ENCODE measurements at regions not wholly inside any gene's neighbourhood (a gene's known extent, or its start where the extent isn't known, plus 50 kb on each side); places are given as distances from the start of the nearest gene placed in this dataset.

DNA sequence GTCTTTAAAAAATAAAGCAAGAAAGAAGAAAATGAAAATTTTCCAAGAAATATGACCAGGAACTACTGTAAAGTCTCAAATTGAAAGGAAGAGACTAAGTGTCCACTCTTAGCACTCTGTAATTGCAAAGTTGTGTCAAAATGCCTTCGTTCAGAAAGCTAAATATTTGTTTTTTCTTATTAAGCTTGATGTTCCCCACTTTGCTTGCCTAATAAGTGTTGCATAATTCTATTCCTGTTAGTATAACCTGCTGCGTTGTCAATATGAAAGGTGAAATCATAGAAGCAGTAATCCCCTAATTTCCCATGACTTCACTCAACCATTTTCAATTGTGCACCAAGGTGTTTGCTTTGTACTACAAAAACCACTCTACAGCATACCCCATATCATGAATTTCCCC, 442.9 kb upstream of the CTSO start:
- Histone ChIP-seq H3K27me3 (no peaks in the 10 kb centered on the region), H3K36me3 (no peaks in the 10 kb centered on the region), H3K4me3 (no peak overlapping the region), H3K27ac (no peak overlapping the region), H3K9me3 (no peaks in the 10 kb centered on the region), H3K4me1 (peaks cover 0 to 1% of the 10 kb centered on the region in 2 donors)
- TF ChIP-seq, protein P1, sequence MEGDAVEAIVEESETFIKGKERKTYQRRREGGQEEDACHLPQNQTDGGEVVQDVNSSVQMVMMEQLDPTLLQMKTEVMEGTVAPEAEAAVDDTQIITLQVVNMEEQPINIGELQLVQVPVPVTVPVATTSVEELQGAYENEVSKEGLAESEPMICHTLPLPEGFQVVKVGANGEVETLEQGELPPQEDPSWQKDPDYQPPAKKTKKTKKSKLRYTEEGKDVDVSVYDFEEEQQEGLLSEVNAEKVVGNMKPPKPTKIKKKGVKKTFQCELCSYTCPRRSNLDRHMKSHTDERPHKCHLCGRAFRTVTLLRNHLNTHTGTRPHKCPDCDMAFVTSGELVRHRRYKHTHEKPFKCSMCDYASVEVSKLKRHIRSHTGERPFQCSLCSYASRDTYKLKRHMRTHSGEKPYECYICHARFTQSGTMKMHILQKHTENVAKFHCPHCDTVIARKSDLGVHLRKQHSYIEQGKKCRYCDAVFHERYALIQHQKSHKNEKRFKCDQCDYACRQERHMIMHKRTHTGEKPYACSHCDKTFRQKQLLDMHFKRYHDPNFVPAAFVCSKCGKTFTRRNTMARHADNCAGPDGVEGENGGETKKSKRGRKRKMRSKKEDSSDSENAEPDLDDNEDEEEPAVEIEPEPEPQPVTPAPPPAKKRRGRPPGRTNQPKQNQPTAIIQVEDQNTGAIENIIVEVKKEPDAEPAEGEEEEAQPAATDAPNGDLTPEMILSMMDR (IDR thresholded peaks at IDR 0.05 in 4 of 5, conservative IDR thresholded peaks at IDR 0.05 in 1 of 5), result no peak
- no peak for TF ChIP-seq POLR2A (IDR thresholded peaks at IDR 0.05)
- in situ Hi-C loops (cut with MboI; ENCODE audit: low sequenced_read_pairs in 4 of 4), result no loop called here
- intact Hi-C loops (cut with DNase I; ENCODE audit: low total_unique reads), result no loop called here
- ATAC-seq (no peak), DNase-seq (no peak)

DNA sequence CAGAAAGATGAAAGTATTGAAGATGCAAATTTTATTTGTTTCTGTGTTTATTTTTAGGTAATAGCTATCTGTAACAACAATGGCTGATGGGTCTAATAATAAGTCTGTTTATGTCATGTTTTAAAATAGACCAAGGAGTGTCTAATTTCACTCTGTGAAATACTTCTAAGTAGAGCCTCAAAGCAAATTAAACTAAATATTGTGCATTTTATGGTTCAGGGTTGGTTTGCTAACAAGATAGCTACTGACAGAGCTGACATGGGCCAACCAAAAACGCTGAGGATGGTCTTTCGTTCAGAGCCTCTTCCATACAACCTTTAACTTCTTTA, 437.6 kb upstream of the CTSO start:
- H3K27ac ChIP-seq, result no peak overlapping the region
- no peaks in the 10 kb centered on the region for H3K27me3 ChIP-seq
- in situ Hi-C loops (cut with MboI; ENCODE audit: low sequenced_read_pairs in 4 of 4), result no loop called here
- DNase-seq (no peak), ATAC-seq (peak in 1 of 2 donors; percentile 68)
- H3K9me3 ChIP-seq, result no peaks in the 10 kb centered on the region
- TF ChIP-seq, protein P1 (IDR thresholded peaks at IDR 0.05 in 4 of 5, conservative IDR thresholded peaks at IDR 0.05 in 1 of 5), result no peak
- TF ChIP-seq POLR2A (IDR thresholded peaks at IDR 0.05), result no peak
- H3K36me3 ChIP-seq, result no peaks in the 10 kb centered on the region
- H3K4me1 ChIP-seq, result peaks cover 11 to 16% of the 10 kb centered on the region in 2 donors
- intact Hi-C loops (cut with DNase I; ENCODE audit: low total_unique reads), result no loop called here
- peak overlapping the region in 1 of 4 donors; percentile 19 for H3K4me3 ChIP-seq

DNA sequence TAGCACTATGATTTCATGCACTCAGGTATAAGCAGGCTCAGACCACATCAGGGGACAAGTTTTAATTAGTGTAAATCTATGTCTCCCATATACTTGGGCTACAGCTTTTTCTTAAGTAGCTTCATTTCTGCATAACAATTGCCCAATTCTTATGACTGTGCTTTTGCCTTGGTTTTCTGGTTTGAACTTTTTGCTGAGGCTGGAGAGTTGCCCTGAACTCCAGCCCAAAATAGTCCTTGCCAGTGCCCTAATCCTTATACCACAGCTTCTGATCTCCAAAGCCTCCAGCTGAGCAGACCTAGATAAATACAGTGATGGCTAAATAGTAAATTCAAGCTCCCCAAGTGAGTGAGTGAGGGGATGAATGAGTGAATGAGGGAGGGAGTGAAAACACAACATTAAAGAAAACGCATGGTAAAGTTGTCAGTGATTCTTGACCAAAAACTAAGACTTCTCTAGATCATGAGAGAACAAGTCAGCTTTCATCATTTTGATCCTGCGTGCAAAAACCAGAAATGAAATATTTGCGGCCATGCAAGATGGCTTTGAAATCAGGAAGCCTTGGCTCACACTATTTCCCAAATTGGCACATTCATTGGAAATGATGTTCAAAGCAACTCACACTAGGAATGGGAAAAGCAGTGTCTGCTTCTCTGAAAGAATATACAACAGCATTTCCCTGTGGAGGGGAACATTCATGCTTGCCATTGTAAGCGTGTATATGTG, 437.1 kb upstream of the CTSO start:
- Histone ChIP-seq H3K27me3 (no peaks in the 10 kb centered on the region), H3K27ac (no peak overlapping the region), H3K9me3 (no peaks in the 10 kb centered on the region), H3K36me3 (no peaks in the 10 kb centered on the region), H3K4me3 (peak overlapping the region in 1 of 4 donors; percentile 19), H3K4me1 (peaks cover 11 to 16% of the 10 kb centered on the region in 2 donors)
- intact Hi-C loops (cut with DNase I; ENCODE audit: low total_unique reads), result no loop called here
- in situ Hi-C loops (cut with MboI; ENCODE audit: low sequenced_read_pairs in 4 of 4), result no loop called here
- ATAC-seq (no peak), DNase-seq (no peak)
- no peak for TF ChIP-seq POLR2A (IDR thresholded peaks at IDR 0.05)

DNA sequence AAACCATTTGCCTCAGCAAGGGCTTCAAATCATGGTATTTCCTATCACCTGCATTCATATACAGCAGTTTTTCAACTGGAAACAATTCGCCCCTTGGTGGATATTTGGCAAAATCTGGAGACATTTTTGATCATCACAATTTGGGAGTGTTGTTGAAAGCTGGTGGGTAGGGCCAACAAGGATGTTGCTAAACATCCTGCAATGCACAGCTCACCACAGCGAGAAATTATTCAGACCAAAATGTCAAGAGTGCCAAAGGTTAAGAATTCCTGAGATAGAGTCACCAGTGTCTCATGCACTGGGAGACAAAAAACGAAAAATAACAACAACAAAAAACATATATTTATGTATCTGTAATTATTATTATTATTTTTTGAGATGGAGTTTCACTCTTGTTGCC, 435.2 kb upstream of the CTSO start:
- no peaks in the 10 kb centered on the region for H3K27me3 ChIP-seq
- in situ Hi-C loops (cut with MboI; ENCODE audit: low sequenced_read_pairs in 4 of 4) (no loop called here), intact Hi-C loops (cut with DNase I; ENCODE audit: low total_unique reads) (no loop called here)
- H3K4me3 ChIP-seq, result no peak overlapping the region
- H3K27ac ChIP-seq, result no peak overlapping the region
- H3K36me3 ChIP-seq, result no peaks in the 10 kb centered on the region
- ATAC-seq (no peak), DNase-seq (no peak)
- no peak for TF ChIP-seq POLR2A (IDR thresholded peaks at IDR 0.05)
- TF ChIP-seq, protein P1 (IDR thresholded peaks at IDR 0.05 in 4 of 5, conservative IDR thresholded peaks at IDR 0.05 in 1 of 5), result no peak
- H3K4me1 ChIP-seq, result peaks cover 11 to 16% of the 10 kb centered on the region in 2 donors
- no peaks in the 10 kb centered on the region for H3K9me3 ChIP-seq

DNA sequence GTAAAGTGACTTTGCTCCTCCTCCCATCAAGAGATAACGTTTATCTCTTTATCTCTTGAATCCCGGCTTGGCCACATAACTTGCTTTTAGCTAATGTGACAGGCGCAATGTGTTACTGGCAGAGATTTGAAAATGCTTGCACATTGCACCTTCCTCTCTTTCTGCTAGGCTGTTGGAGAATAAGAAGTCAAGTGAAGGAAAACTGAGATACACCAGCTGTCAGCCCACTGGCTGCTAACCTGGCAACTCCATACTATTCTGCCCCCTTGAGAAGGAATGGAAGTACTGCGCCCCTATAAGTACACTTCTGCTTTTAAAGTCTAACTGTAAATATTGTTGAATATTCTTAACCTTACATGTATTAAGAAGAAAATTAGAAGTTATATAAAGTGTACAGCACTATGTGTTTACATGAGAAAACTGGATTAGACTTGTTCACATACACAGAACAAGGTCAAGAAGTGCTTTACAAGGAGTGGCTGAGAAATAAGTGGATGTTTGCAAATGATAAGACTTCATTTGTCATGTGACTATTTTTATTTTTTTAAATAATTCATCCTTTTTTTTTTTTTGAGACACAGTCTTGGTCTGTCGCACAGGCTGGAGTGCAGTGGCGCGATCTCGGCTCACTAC, 424.5 kb upstream of the CTSO start:
- no peak for TF ChIP-seq POLR2A (IDR thresholded peaks at IDR 0.05)
- TF ChIP-seq, protein P1 (IDR thresholded peaks at IDR 0.05 in 4 of 5, conservative IDR thresholded peaks at IDR 0.05 in 1 of 5), result no peak
- H3K4me1 ChIP-seq, result no peaks in the 10 kb centered on the region
- H3K27ac ChIP-seq, result no peak overlapping the region
- DNase-seq (no peak), ATAC-seq (no peak)
- in situ Hi-C loops (cut with MboI; ENCODE audit: low sequenced_read_pairs in 4 of 4) (no loop called here), intact Hi-C loops (cut with DNase I; ENCODE audit: low total_unique reads) (no loop called here)
- H3K9me3 ChIP-seq, result no peaks in the 10 kb centered on the region
- H3K27me3 ChIP-seq, result no peaks in the 10 kb centered on the region
- no peaks in the 10 kb centered on the region for H3K36me3 ChIP-seq
- H3K4me3 ChIP-seq, result no peak overlapping the region

All from gastrocnemius medialis (tissue), 4 donors.